Fibroblast of skin of abdomen (primary cell): ENCODE measurements at regions not wholly inside any gene's neighbourhood (a gene's known extent, or its start where the extent isn't known, plus 50 kb on each side); places are given as distances from the start of the nearest gene placed in this dataset.
A peak's percentile ranks its signal among the peaks of the same experiment; 100 is the strongest.

Experiments used
- DNase-seq: peaks from one replicate; pipeline ENCODE4 v3.0.0-alpha.2; 2013

DNA sequence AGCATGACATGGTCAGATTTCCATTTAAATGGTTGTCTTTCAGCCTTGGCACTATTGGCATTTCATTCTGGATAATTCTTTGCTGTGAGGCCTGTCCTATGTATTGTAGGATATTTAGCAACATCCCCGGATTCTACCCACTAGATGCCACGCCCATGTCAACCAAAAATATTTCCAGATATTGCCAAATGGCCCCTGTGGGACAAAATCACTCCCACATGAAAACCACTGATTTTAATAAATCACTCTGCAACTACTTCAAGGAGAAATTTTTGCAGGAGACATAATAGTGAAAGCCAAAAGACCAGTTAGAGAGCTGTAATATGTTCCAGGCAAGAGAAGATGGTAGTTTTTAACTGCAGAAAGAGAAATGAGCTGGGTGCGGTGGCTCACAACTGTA is 55.9 kb upstream of the RARB start:
- DNase-seq, result peak; percentile 87

- DNase-seq, result no peak
Measured at GRCh38 chr3:25376340-25376739, 51.7 kb upstream of the RARB start.

DNA sequence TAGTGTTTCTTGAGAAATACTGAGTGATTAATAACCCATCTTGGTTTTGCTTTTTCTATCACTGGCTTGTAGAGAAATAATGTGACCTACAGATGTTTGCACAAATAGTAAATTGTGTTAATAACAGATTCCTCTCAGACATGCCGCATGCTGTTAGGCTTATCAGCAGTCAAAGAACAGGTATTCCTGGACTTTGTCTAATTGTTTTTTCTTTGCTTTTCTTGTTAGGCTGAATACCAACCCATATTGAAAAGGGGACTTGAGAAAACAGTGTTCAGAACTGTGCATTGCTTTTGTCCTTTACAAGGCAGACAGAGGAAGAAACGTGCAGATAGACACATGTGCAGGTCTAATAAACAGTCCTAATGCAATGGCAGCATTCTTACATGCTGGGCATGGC is 51.0 kb upstream of the RARB start:
- no peak for DNase-seq
